ENCODE measurements at regions not wholly inside any gene's neighbourhood (a gene's known extent, or its start where the extent isn't known, plus 50 kb on each side); places are given as distances from the start of the nearest gene placed in this dataset.

DNA sequence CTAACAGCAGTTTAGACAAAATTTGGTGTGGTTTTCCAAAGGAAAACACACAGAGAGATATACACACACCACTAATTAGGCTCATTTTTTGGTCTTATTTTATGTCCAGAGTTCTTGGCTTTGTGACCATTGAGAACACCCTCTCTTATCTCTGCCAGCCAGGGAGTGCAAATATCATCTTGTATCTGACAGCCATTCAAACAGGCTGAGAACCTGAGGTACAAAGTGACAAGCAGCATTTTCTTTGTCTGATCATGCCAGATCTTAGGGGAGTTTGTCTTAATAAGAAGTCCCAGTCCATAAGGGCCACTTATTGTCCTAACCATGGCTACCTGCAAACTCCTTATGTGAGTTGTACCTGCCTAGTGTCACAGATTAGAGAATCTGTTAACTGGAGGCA lies 1165.2 kb downstream of the BRINP3 start:
- no peak for TF ChIP-seq EZH2phosphoT487 (IDR thresholded peaks at IDR 0.05; ENCODE audit: borderline replicate concordance, low read depth, low read length)
- TF ChIP-seq, protein P1, sequence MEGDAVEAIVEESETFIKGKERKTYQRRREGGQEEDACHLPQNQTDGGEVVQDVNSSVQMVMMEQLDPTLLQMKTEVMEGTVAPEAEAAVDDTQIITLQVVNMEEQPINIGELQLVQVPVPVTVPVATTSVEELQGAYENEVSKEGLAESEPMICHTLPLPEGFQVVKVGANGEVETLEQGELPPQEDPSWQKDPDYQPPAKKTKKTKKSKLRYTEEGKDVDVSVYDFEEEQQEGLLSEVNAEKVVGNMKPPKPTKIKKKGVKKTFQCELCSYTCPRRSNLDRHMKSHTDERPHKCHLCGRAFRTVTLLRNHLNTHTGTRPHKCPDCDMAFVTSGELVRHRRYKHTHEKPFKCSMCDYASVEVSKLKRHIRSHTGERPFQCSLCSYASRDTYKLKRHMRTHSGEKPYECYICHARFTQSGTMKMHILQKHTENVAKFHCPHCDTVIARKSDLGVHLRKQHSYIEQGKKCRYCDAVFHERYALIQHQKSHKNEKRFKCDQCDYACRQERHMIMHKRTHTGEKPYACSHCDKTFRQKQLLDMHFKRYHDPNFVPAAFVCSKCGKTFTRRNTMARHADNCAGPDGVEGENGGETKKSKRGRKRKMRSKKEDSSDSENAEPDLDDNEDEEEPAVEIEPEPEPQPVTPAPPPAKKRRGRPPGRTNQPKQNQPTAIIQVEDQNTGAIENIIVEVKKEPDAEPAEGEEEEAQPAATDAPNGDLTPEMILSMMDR (conservative IDR thresholded peaks at IDR 0.05; ENCODE audit: low read length) = no peak

Data from OCI-LY7 (cell line).